ENCODE measurements at regions not wholly inside any gene's neighbourhood (a gene's known extent, or its start where the extent isn't known, plus 50 kb on each side); places are given as distances from the start of the nearest gene placed in this dataset.

GRCh38 chr6:144728804-144729203 lies 443.7 kb downstream of the UTRN start:
- TF ChIP-seq MATR3 (CRISPR knock-in tag; IDR thresholded peaks at IDR 0.05) (no peak), ZNF256 (CRISPR knock-in tag; conservative IDR thresholded peaks at IDR 0.05) (no peak), ETV6 (CRISPR knock-in tag; conservative IDR thresholded peaks at IDR 0.05) (no peak), ZNF17 (CRISPR knock-in tag; IDR thresholded peaks at IDR 0.05) (no peak), RXRA (CRISPR knock-in tag; IDR thresholded peaks at IDR 0.05) (no peak), KLF6 (CRISPR knock-in tag; IDR thresholded peaks at IDR 0.05) (no peak), ZSCAN20 (CRISPR knock-in tag; IDR thresholded peaks at IDR 0.05; ENCODE audit: borderline replicate concordance) (no peak), FOXP1 (IDR thresholded peaks at IDR 0.05) (no peak), FOXP1 (CRISPR knock-in tag; IDR thresholded peaks at IDR 0.05) (no peak)

Measured in HepG2 (cell line).